Vagina (tissue), 2 donors: ENCODE measurements at regions not wholly inside any gene's neighbourhood (a gene's known extent, or its start where the extent isn't known, plus 50 kb on each side); places are given as distances from the start of the nearest gene placed in this dataset.

ENCODE experiments used
- CTCF ChIP-seq, 3 experiments: fragments of 450-650 bp in 2 of 3; fragments of 200-600 bp in 1 of 3; sonication (generic) in 1 of 3; IDR thresholded peaks; one replicate each; pipeline ENCODE4 v1.5.1; 2017 to 2019; ENCODE audit warnings: antibody characterized with exemption in 3 of 3, mild to moderate bottlenecking in 2 of 3, moderate library complexity in 2 of 3
- POLR2AphosphoS5 ChIP-seq, 2 donors: sonication (generic); formaldehyde crosslinking; IDR thresholded peaks; one replicate each; pipeline ENCODE4 v1.9.0; 2017; ENCODE audit warnings: antibody characterized with exemption in 2 of 2, mild to moderate bottlenecking in 2 of 2, low read depth in 1 of 2; ENCODE audit not compliant: insufficient read depth in 1 of 2

- no peak for TF ChIP-seq CTCF (IDR thresholded peaks at IDR 0.05)
- TF ChIP-seq POLR2AphosphoS5 (IDR thresholded peaks at IDR 0.05; ENCODE audit: insufficient read depth in 1 of 2, low read depth in 1 of 2): no peak
Observed at GRCh38 chr6:165899611-165900010, 236.6 kb upstream of the PDE10A start.
